ENCODE measurements at regions not wholly inside any gene's neighbourhood (a gene's known extent, or its start where the extent isn't known, plus 50 kb on each side); places are given as distances from the start of the nearest gene placed in this dataset.

- TF ChIP-seq POLR2A (IDR thresholded peaks at IDR 0.05; ENCODE audit: low read depth, low read length) (no peak), FOS (IDR thresholded peaks at IDR 0.05; ENCODE audit: borderline replicate concordance, insufficient read depth, low read length) (no peak), POLR2AphosphoS5 (IDR thresholded peaks at IDR 0.05; ENCODE audit: insufficient read depth, low read depth, low read length) (no peak), EZH2 (IDR thresholded peaks at IDR 0.05; ENCODE audit: borderline replicate concordance, low read depth, low read length, severe bottlenecking) (no peak)
- TF ChIP-seq, protein P1, sequence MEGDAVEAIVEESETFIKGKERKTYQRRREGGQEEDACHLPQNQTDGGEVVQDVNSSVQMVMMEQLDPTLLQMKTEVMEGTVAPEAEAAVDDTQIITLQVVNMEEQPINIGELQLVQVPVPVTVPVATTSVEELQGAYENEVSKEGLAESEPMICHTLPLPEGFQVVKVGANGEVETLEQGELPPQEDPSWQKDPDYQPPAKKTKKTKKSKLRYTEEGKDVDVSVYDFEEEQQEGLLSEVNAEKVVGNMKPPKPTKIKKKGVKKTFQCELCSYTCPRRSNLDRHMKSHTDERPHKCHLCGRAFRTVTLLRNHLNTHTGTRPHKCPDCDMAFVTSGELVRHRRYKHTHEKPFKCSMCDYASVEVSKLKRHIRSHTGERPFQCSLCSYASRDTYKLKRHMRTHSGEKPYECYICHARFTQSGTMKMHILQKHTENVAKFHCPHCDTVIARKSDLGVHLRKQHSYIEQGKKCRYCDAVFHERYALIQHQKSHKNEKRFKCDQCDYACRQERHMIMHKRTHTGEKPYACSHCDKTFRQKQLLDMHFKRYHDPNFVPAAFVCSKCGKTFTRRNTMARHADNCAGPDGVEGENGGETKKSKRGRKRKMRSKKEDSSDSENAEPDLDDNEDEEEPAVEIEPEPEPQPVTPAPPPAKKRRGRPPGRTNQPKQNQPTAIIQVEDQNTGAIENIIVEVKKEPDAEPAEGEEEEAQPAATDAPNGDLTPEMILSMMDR (IDR thresholded peaks at IDR 0.05; ENCODE audit: extremely low read depth in 1 of 2, insufficient read depth in 1 of 2, low read depth in 1 of 2, low read length in 2 of 2) = no peak
These were observed 406.9 kb downstream of the LNPK start for GRCh38 chr2:175595139-175595538.

Measured in endothelial cell of umbilical vein (primary cell).